Lower leg skin (tissue), 3 donors: ENCODE measurements at regions not wholly inside any gene's neighbourhood (a gene's known extent, or its start where the extent isn't known, plus 50 kb on each side); places are given as distances from the start of the nearest gene placed in this dataset.

Source experiments
- CTCF ChIP-seq, 3 donors: fragments of 450-650 bp; IDR thresholded peaks; one replicate each; pipeline ENCODE4 v1.5.1; 2016; ENCODE audit warnings: antibody characterized with exemption in 3 of 3, mild to moderate bottlenecking in 3 of 3, moderate library complexity in 2 of 3
- POLR2A ChIP-seq, 2 donors: fragments of 450-650 bp; IDR thresholded peaks; one replicate each; pipeline ENCODE4 v1.6.1; 2016 to 2017; ENCODE audit warnings: antibody characterized with exemption in 2 of 2, mild to moderate bottlenecking in 1 of 2, moderate library complexity in 1 of 2

GRCh38 chr15:49718234-49718633 is 97.4 kb downstream of the DTWD1 start:
- TF ChIP-seq CTCF (IDR thresholded peaks at IDR 0.05) (no peak), POLR2A (IDR thresholded peaks at IDR 0.05) (no peak)
